Mesodermal cell (in vitro differentiated cells): ENCODE measurements at regions not wholly inside any gene's neighbourhood (a gene's known extent, or its start where the extent isn't known, plus 50 kb on each side); places are given as distances from the start of the nearest gene placed in this dataset.

ENCODE experiments used
- H3K27ac ChIP-seq: 2 replicates; pipeline ENCODE4 v1.7.0; 2013; ENCODE audit warnings: mild to moderate bottlenecking, low read depth, low read length, moderate library complexity; ENCODE audit not compliant: severe bottlenecking
- H3K36me3 ChIP-seq: 2 replicates; pipeline ENCODE4 v1.7.1; 2013; ENCODE audit warnings: mild to moderate bottlenecking, low read length, moderate library complexity; ENCODE audit not compliant: control insufficient read depth, insufficient read depth
- H3K4me1 ChIP-seq: one replicate; pipeline ENCODE4 v1.7.1; 2013; ENCODE audit warnings: mild to moderate bottlenecking, low read length; ENCODE audit not compliant: insufficient read depth, control insufficient read depth, poor library complexity, severe bottlenecking
- H3K4me3 ChIP-seq: 2 replicates; pipeline ENCODE4 v1.7.0; 2013; ENCODE audit warnings: low read length, control low read depth, mild to moderate bottlenecking; ENCODE audit not compliant: insufficient read depth, poor library complexity, severe bottlenecking; ENCODE audit errors: extremely low read depth
- H3K9me3 ChIP-seq: 2 replicates; pipeline ENCODE4 v1.7.1; 2013; ENCODE audit warnings: mild to moderate bottlenecking, low read length, moderate library complexity; ENCODE audit not compliant: control insufficient read depth
- WGBS, 2 experiments: methylation state at CpG; one replicate each; pipeline ENCODE4 v1.1.5; 2013; ENCODE audit warnings: missing lambda C conversion rate in 2 of 2; ENCODE audit not compliant: insufficient coverage in 2 of 2; 5-methylcytosine and 5-hydroxymethylcytosine counted together

- WGBS, 2 experiments: 83 to 86% methylated on average over 10 of the region's 15 CpGs
- H3K4me3 ChIP-seq: no peak overlapping the region
- no peaks in the 10 kb centered on the region for H3K36me3 ChIP-seq
- peaks cover 5% of the 10 kb centered on the region for H3K4me1 ChIP-seq
- no peak overlapping the region for H3K27ac ChIP-seq
- no peaks in the 10 kb centered on the region for H3K9me3 ChIP-seq
Observed at GRCh38 chr22:48706934-48707762, 1120.5 kb downstream of the BRD1 start.

- Histone ChIP-seq H3K4me3 (no peak overlapping the region), H3K27ac (no peak overlapping the region), H3K4me1 (peaks cover 5% of the 10 kb centered on the region), H3K36me3 (no peaks in the 10 kb centered on the region), H3K9me3 (no peaks in the 10 kb centered on the region)
- 80 to 85% methylated on average over 7 to 11 of the region's 16 CpGs for WGBS, 2 experiments
Observed at GRCh38 chr22:48705917-48706605, 1121.6 kb downstream of the BRD1 start.

GRCh38 chr22:48705159-48705916 lies 1122.3 kb downstream of the BRD1 start:
- whole genome bisulfite sequencing, 2 experiments: 80 to 88% methylated on average over 14 to 18 of the region's 18 CpGs
- Histone ChIP-seq H3K4me1 (peaks cover 5% of the 10 kb centered on the region), H3K9me3 (no peaks in the 10 kb centered on the region), H3K4me3 (no peak overlapping the region), H3K27ac (no peak overlapping the region), H3K36me3 (no peaks in the 10 kb centered on the region)

- Histone ChIP-seq H3K27ac (no peak overlapping the region), H3K36me3 (no peaks in the 10 kb centered on the region), H3K4me3 (no peak overlapping the region), H3K4me1 (peaks cover 5% of the 10 kb centered on the region), H3K9me3 (no peaks in the 10 kb centered on the region)
- 81 to 87% methylated on average over 12 of the region's 13 CpGs for WGBS, 2 experiments
Observed at GRCh38 chr22:48704335-48704734, 1123.3 kb downstream of the BRD1 start.

GRCh38 chr22:48703265-48703941 lies 1124.3 kb downstream of the BRD1 start:
- H3K27ac ChIP-seq: no peak overlapping the region
- WGBS, 2 experiments: 91 to 98% methylated on average over 11 to 15 of the region's 17 CpGs
- no peaks in the 10 kb centered on the region for H3K9me3 ChIP-seq
- H3K4me3 ChIP-seq: no peak overlapping the region
- H3K4me1 ChIP-seq: peaks cover 5% of the 10 kb centered on the region
- H3K36me3 ChIP-seq: no peaks in the 10 kb centered on the region

- peaks cover 5% of the 10 kb centered on the region for H3K4me1 ChIP-seq
- H3K36me3 ChIP-seq: no peaks in the 10 kb centered on the region
- 77 to 78% methylated on average over 20 to 24 of the region's 26 CpGs for WGBS, 2 experiments
- peak overlapping the region; percentile 41 for H3K27ac ChIP-seq
- no peak overlapping the region for H3K4me3 ChIP-seq
- H3K9me3 ChIP-seq: no peaks in the 10 kb centered on the region
Observed at GRCh38 chr22:48702573-48703264, 1125.0 kb downstream of the BRD1 start.

- 91 to 94% methylated on average over 15 to 18 of the region's 23 CpGs for WGBS, 2 experiments
Observed at GRCh38 chr22:48701296-48702030, 1126.2 kb downstream of the BRD1 start.

GRCh38 chr22:48700566-48701295 lies 1126.9 kb downstream of the BRD1 start:
- H3K9me3 ChIP-seq: no peaks in the 10 kb centered on the region
- no peaks in the 10 kb centered on the region for H3K36me3 ChIP-seq
- H3K4me1 ChIP-seq: peaks cover 5% of the 10 kb centered on the region
- H3K4me3 ChIP-seq: no peak overlapping the region
- no peak overlapping the region for H3K27ac ChIP-seq
- WGBS, 2 experiments: 89 to 92% methylated on average over 16 to 17 of the region's 19 CpGs

More at GRCh38 chr22:48701296-48702030, 1126.2 kb downstream of the BRD1 start:
- Histone ChIP-seq H3K4me3 (no peak overlapping the region), H3K36me3 (no peaks in the 10 kb centered on the region), H3K4me1 (peaks cover 5% of the 10 kb centered on the region), H3K9me3 (no peaks in the 10 kb centered on the region), H3K27ac (no peak overlapping the region)

- Histone ChIP-seq H3K4me3 (no peak overlapping the region), H3K27ac (no peak overlapping the region), H3K4me1 (peaks cover 5% of the 10 kb centered on the region), H3K36me3 (no peaks in the 10 kb centered on the region), H3K9me3 (no peaks in the 10 kb centered on the region)
- 81 to 86% methylated on average over 12 of the region's 13 CpGs for WGBS, 2 experiments
Observed at GRCh38 chr22:48700180-48700565, 1127.5 kb downstream of the BRD1 start.
